ENCODE measurements at regions not wholly inside any gene's neighbourhood (a gene's known extent, or its start where the extent isn't known, plus 50 kb on each side); places are given as distances from the start of the nearest gene placed in this dataset.
"Not testable (repeated sequence)": the region's sequence is repeated elsewhere in the genome, so short reads cannot be mapped to it uniquely, and the experiment has no call there.

DNA sequence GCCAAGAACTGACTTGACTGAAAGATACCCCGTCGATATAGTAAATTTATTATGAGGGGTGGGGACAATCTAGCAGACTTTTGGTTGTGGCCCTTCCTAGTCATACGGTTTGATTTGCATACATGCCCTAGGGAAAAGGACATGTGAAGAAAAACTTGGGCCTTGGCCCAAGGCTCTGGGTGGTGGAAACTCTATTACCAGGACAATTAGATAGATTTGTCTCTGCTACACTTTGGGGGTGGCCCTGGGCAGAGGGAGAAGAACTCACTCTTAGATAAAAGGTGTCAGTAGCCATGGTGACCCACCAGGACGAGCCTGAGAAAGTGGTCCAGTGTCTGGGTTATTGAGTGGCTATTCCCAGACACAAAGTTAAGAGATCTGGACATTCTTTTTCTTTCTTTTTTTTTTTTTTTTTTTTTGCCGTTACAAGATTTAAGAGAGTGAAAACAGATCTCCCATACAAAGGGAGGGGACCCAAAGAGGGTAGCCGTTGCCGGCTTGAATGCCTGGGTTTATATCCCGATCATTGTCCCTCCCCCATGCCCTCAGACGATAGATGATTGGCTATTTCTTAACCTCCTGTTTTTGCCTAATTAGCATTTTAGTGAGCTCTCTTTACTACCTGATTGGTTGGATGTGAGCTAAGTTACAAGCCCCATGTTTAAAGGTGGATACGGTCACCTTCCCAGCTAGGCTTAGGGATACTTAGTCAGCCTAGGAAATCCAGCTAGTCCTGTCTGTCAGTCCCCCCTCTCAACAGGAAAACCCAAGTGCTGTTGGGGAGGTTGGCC is 96.4 kb upstream of the SMAD3 start:
- no peak for DNase-seq

DNA sequence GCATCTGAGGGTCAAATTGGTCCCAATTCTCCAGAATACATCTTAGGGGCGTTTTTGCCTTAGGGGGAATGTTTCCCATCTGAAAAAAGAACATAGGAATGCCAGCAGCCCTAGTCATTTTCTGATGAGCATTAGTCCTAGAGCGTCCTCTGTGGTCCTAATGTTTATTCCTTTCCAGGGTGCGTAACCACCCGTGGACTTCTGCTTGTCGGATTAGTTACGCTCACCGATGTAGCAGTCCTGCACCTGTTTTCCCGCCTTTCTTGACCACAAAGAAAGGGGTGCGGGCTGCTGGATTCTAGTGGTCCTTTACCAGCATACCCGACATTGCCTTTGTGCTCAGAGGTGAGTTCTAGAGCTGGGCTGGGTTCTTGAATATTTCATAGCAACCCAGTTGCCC is 91.3 kb upstream of the SMAD3 start:
- DNase-seq: not testable (repeated sequence)

DNA sequence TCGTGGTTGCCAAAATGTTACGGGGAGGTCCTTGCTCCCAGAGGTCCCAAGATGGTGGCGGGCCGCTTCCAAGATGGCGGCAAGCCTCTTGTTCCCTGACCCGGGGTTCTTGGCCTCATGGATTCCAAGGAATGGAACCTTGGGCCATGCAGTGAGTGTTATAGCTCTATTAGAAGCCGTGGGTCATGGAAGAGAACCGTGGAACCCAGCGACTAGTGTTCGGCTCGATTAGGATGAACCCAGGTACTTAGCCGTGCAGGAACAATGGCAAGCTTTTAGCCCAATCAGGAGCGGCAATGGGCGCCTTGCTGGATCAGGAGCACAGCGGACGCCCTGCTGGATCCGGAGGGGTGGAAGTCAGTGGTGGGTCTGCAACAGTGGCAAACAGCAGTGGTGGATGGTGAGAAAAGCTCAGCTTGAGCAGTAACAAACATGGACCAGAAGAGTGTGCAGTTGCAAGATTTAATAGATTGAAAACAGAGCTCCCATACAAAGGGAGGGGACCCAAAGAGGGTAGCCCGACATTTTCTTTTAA is 89.2 kb upstream of the SMAD3 start:
- not testable (repeated sequence) for DNase-seq

DNA sequence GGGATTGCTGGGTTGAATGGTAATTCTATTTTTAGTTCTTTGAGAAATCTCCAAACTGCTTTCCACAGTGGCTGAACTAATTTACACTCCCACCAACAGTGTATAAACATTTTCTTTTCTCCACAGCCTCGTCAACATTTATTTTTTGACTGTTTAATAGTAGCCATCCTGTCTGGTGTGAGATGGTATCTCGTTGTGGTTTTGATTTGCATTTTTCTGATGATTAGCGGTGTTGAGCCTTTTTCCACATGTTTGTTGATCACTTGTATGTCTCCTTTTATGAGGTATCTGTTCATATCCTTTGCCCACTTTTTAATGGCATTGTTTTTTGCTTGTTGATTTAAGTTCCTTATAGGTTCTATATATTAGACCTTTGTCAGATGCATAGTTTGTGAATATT is 85.1 kb upstream of the SMAD3 start:
- not testable (repeated sequence) for DNase-seq

DNA sequence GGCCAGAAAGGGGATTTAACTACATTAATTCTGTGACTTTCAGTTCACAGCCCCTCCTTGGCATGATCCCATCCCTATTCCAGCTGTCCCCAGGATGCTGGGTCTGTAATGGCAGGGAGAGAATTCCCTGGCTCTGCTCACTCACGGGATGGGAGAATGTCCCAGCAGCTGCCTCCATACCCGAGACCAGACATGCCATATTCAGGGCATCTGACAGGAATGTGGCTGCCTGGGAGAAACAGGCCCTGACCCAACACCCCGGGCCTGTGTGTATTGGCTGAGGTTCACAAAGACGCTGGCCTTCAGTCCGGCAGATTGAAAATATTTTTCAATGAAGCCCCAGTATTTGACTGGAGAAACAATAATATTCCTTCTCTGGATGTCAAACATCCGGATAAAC is 83.6 kb upstream of the SMAD3 start:
- DNase-seq: no peak

DNA sequence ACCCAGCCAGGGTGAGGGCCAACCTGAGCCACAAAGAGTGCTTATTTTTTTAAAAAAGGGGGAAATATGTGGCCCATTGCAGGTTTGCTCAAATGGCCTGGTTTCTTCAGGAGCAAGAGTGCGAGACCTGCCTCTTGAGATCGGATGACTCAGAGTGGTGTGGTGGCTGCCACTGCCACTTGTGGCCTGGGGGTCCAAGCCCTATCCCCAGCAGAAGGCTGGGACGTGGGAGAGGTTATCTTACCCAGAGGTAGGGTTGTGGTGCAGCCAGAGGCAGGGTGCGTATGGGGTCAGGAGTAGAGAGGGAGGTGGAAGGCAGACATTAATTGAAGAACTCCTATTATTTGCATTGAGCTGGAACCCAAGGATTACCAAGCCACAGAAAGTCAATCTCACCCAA is 83.2 kb upstream of the SMAD3 start:
- no peak for DNase-seq

DNA sequence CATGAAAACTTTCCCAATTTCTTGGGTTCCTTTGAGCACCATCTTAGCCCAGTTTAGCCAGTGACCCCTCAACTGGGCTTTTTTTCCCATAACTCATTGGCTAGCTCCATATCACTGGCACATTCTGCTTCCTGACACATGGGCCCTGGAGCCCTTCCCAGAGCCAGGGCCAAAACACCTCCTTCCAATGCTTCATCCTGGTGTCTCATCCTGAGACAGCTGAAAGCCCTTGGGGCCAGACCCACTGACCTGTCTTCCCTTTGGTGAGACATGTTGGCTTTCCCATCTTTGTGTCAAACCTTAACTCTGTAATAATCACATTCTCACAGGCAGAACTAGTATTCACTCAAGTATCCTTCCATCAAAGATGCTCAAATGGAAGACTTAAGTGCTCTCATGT is 82.6 kb upstream of the SMAD3 start:
- no peak for DNase-seq

DNA sequence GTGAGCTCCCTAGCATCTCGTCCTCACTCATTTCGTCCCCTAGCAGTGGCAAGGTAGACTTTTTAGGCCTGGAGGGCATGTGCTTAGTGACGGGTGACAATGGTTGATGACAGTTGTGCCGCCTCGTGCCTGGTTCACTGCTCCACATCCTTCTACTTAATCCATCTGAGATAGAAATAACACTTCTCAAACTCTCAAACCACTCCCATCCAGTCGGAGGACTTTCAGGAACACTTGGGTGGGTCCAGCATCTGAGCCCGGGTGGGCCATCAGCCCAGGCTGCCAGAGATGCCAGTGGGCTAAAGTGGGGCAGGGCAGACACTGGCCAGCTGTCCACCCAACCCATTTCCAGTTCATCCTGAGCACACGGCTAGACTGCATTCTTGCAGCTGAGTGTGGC is 79.7 kb upstream of the SMAD3 start:
- no peak for DNase-seq

DNA sequence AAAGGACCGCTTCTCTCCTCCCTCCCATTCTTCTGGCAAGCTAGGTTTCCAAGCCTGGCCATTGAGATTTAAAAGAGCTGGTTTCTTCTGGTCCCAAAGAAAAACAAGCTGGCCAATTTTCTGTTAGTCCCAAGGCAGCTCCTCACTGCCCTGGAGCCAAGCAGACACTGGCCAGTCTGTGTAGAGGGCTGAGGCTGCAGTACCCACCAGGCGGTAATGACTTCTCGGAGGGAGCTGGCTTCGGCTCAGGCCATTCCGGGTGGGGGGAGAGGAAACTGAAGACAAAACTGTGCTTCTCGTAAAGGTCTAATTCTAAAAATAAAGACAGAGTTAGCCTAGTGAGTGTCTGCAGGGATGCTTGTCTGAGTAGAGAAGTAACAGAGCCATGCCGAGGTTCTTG is 78.5 kb upstream of the SMAD3 start:
- no peak for DNase-seq

DNA sequence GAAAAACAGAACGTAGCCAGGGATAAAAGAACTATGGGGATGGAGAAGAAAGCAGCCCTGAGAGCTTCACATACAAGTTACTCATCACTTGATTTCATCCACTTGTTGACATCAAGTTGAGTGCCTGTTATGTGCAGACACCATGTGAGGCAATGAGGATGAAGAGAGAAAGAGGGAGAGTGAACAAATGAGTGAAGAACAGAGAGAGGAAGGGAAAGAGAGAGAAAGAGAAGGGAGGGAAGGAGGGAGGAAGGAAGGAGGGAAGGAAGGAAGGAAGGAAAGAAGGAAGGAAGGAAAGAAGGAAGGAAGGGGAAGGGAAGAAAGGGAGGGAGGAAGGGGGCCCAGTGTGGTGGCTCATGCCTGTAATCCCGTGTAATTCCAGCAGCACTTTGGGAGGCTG is 72.3 kb upstream of the SMAD3 start:
- DNase-seq: no peak

DNA sequence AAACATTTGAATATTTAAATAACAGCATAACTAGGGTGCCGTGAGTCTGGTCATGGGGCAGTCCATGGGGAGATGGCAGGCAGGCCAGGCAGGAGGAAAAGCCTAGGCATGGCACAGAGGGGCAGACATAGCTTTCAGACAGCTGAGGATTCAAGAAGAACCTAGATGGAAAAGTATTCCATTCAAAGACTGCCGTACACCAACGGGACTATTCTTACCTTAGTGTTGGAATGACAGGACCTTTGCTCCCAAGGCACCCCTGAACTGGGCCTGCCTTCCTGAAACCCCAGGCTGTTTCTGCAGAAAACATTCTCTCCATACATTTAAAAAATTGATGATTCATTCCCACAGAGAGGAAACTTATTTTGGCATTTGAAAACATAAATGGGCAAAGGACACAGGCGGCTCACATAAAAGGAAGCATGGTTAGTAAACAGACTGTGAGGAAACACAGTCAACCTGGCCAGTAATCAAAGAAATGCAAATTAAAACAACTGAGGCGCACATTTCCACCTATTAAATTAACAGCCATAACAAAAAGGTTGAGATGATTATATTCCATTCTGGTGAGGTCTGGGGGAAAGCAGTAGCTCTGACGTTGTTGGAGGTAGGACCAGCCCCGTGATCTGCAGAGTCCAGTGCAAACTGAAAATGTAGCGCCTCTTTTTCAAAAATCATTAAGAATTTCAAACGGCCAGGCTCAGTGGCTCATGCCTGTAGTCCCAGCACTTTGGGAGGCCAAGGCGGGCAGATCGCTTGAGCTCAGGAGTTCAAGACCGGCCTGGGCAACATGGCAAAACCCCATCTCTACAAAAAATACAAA is 71.3 kb upstream of the SMAD3 start:
- DNase-seq: no peak

DNA sequence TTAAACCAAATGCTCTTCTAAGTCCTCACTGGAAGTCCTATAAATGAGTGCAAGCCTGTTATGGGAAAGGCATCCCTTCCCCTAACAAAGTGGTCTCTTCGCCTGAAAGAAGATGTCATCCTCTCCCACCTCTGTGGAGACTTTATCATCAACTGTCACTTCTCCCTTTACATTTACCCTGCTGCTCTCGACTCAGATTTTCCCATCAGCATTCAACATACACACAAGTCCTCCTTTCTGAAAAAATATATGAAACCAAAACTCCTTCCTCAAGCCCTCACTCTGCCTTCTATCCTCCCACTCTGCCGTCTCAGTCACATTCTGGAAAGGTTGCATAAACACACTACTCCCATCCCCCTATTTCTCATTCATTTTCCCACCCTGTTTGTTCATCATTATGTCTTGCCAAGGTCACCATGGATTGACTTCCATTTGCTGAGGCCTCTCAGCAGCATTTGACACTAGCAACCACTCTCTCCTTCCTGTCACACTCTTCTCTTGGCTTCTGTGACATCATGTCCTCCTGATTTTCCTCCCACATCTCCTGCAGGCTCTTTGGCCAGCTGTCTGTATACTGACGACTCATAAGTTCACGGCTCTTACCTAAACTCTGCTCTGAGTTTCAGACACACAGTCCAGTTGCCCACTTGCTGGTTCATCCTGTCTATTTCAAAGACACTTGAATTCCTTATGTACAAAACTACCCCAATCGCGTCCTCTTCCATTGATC is 70.3 kb upstream of the SMAD3 start:
- no peak for DNase-seq

DNA sequence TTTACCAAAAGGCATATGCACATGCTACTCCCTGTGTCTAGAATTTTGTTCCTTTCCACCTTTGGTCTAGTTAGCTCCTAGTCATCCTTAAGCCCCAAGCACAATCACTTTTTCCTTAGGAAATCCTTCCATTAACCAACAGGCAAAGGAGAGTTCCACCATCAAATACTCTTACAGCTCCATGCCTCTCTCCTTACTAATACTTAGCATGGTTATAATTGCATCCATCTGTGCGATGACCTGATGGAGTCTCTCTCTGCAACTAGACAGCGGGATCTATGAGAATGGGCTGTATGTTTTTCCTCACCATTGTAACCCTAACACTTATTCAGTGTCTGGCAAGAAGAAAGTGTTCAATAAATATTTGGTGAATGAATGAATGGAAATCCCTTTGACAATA is 69.3 kb upstream of the SMAD3 start:
- no peak for DNase-seq

DNA sequence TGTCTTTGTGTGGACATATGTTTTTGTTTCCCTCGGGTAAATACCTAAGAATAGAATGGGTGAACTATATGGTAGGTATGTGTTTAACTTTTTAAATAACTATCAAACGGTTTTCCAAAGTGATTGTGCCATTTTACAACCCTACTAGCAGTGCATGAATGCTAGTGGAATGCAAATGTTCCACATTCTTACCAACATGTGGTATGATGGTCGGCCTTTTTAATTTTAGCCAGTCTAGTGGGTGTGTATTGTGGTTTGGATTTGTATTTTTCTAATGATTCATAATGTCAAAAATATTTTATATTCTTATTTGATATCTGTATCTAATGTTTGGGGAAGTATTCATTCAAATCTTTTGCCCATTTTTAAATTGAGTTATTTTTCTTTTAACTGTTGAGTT is 68.2 kb upstream of the SMAD3 start:
- no peak for DNase-seq

DNA sequence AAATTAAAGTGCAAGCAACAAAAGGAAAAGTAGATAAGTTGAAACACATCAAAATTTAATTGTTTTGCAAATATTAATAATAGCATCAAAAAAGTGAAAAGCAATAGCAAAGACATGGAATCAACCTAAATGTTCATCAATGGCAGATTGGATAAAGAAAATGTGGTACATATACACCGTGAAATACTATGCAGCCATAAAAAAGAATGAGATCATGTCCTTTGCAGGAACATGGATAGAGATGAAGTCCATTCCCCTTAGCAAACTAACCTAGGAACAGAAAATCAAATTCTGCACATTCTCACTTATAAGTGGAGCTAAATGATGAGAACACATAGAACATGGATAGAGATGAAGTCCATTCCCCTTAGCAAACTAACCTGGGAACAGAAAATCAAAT is 67.2 kb upstream of the SMAD3 start:
- not testable (repeated sequence) for DNase-seq

DNA sequence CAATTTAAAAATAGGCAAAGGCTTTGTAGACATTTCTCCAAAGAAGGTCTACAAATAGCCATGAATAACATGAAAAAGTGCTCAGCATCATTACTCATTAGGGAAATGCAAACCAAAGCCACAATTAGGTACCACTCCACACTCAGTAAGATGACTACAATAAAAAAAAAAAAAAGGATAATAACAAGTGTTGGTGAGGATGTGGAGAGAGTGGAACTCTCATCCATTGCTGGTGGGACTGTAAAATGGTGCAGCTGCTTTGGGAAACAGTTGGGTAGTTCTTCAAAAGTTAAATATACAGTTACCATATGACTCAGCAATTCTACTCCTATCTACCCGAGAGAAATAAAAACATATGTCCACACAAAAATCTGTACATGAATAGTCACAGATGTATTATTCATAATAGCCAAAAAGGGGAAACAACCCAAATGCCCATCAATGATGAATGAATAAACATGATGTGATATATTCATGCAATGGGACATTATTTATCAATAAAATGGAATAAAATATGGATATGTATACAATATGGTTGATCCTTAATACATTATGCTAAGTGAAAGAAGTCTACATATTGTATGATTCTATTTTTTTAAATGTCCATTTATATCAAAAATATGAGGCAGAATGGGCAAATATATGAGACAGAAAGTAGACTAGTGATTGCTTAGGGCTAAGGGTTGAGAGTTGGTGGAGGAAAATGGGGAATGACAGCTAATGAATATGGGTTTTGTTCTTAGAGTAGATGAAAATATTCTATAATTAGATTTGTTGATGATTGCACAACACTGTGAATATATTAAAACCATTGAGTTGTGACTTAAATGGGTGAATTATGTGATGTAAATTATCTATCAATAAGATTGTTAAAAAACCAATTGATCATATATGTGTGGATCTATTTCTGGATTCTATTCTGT is 66.1 kb upstream of the SMAD3 start:
- no peak for DNase-seq

DNA sequence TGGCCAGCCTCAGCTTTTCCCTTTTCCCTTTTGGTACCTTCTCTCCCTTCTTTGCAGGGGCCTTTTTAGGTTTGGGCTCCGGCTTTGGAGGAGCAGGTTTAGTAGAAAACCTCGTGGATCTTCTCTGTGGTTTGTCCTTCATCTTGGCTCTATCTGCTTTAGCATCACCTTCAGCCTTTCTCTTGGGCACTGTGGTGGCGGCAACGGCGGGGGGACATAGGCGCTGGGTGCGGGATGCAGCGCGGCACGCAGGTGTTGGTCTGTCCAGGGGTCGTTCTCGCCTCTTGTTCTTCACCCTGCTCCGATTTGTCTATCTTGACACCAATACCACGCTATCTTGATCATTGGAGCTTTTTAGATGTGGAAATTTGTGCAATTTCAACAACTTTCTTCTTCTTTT is 64.5 kb upstream of the SMAD3 start:
- no peak for DNase-seq

DNA sequence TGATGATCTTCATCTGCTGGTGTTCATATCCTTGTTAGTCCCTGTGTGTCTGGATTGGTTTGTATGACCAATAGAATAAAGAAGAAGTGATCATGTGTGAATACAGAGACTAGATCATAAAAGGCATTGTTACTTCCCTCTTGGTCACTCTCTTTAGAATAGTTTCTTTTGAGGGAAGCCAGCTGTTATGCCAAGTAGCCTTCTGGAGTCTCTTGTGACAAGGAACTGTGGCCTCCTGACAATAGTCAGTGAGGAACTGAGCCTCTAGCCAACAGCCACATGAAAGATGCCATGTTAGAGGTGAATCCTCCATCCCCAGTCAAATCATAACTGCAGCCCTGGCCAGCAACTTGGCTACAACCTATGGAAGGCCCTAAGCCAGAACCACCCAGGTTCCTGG is 63.0 kb upstream of the SMAD3 start:
- no peak for DNase-seq

DNA sequence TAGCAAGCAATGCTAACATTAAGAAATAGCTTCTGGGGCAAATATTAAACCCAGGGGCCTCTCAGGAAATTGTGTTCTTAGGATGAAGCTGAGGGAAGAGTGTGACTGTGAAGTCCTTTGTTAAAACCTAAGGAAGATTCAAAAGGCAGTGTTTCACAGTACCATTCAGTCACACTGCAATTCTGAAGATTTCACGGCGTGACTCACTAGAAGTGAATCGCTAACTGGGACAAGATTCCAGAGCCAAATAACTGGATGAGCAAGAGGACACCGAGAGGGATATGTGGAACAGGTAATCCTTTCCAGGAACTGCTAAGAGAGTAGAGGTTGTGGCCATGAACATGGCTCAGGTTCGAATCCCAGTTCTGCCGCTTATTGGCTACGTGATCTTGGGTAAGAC is 61.8 kb upstream of the SMAD3 start:
- no peak for DNase-seq

DNA sequence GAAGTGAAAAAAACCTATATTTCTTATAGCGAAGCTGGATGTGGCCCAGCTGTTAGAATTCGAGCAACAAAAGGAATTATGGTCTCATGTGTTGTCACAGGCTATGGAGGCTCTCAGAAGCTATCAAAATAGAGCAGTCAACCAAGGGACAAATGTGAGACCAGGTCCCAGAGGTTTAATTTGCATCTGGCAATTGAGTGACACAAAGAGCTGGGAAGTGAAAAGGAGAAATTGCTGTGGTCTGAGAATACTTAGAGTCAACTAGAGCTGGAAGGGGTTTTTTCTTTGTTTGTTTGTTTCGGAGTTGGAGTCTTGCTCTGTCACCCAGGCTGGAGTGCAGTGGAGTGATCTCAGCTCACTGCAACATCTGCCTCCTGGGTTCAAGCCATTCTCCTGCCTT is 61.3 kb upstream of the SMAD3 start:
- no peak for DNase-seq

DNA sequence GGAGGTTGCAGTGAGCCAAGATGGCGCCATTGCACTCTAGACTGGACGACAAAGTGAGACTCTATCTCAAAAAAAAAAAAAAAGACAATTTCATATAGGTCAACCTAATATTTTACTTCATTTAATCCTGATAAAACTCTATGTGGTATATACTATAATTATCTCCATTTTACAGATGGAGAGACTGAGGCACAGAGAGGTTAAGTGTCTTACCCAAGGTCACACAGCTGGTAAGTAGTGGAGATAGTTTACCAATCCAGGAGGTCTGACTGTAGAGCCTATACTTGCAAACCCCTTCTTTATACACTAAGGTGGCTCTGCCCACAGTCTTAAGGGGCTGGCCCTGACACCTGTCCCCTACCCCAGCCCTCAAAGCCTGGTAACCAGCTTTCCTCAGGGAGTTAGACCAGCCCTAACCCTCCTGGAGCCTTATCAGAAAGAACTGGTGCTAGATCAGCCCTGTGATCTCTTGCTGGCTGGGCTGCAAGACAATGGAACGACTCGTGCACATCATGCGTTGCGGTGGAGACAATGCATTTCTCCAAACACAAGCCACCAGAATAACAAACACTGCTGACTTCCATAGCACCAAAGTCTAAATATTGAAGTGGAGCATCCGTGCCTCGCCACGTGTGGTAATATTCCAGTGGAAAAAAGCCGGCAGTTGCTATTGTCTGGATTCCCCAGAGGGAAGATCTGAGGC is 60.0 kb upstream of the SMAD3 start:
- no peak for DNase-seq

Measured in activated CD4-positive, alpha-beta T cell treated with anti-CD3 and anti-CD28 coated beads, Interleukin-2, Interleukin-6, amounts not matched to agents 100 ng/mL and 50 ng/mL, durations not matched to agents 16 hours and 8 hours (primary cell).